Adrenal gland (tissue), 5 donors: ENCODE measurements at regions not wholly inside any gene's neighbourhood (a gene's known extent, or its start where the extent isn't known, plus 50 kb on each side); places are given as distances from the start of the nearest gene placed in this dataset.

Experiments
- POLR2A ChIP-seq, 2 donors: fragments of 450-650 bp; IDR thresholded peaks; one replicate each; pipeline ENCODE4 v1.6.1; 2017; ENCODE audit warnings: antibody characterized with exemption in 2 of 2, mild to moderate bottlenecking in 2 of 2, moderate library complexity in 1 of 2
- TF ChIP-seq, protein P1 (sequence below), 6 experiments: fragments of 450-650 bp in 4 of 6; fragments of 200-600 bp in 2 of 6; sonication (generic) in 1 of 6; IDR thresholded peaks; 1 replicate in 5 of 6; 2 replicates in 1 of 6; pipeline versions ENCODE4 v1.5.1 to v1.8.0; 2016 to 2021; ENCODE audit warnings: antibody characterized with exemption in 6 of 6, mild to moderate bottlenecking in 2 of 6, moderate library complexity in 1 of 6
- donor health status: DM: no; HTN: no; CAD: no.

DNA sequence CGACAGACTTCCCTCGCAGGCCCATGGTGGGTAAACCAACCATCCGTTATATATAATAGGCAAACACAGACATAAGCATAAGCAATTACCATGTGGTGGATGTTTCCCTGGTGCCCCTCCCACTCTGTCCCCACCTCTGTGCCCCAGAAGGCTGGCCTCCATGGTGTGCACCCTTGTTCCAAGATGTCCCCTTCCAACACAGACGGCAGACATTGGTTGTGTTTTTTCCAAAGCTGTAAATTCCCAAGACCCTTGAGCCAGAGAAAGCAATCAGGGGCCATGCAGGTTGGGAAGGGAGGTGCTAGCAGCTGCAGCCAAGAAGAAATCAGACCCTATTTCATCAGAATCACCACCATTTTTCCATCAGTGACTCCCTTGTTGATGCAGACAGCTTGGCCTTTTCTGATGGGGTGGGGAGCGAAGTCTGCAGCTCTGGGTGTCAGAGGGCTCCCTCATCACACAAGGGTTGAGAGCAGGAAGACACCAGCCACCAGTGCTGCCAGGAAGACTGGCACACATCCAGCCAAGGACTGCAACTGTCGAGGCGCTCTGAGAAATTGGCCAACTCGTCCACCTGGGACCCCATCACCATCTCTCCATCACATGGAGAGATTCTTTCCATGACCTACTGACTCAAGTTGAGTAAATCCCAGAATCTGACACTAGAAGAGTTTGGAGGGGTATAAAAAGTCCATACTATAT lies 86.8 kb upstream of the CHST15 start:
- TF ChIP-seq, protein P1, sequence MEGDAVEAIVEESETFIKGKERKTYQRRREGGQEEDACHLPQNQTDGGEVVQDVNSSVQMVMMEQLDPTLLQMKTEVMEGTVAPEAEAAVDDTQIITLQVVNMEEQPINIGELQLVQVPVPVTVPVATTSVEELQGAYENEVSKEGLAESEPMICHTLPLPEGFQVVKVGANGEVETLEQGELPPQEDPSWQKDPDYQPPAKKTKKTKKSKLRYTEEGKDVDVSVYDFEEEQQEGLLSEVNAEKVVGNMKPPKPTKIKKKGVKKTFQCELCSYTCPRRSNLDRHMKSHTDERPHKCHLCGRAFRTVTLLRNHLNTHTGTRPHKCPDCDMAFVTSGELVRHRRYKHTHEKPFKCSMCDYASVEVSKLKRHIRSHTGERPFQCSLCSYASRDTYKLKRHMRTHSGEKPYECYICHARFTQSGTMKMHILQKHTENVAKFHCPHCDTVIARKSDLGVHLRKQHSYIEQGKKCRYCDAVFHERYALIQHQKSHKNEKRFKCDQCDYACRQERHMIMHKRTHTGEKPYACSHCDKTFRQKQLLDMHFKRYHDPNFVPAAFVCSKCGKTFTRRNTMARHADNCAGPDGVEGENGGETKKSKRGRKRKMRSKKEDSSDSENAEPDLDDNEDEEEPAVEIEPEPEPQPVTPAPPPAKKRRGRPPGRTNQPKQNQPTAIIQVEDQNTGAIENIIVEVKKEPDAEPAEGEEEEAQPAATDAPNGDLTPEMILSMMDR (IDR thresholded peaks at IDR 0.05) = no peak
- no peak for TF ChIP-seq POLR2A (IDR thresholded peaks at IDR 0.05)
